HCT116 (cell line): ENCODE measurements at regions not wholly inside any gene's neighbourhood (a gene's known extent, or its start where the extent isn't known, plus 50 kb on each side); places are given as distances from the start of the nearest gene placed in this dataset.

Experiments
- CTCF ChIP-seq, 3 experiments: fragments of 200-600 bp in 1 of 3; sonication (generic) in 1 of 3; IDR thresholded peaks in 2 of 3; conservative IDR thresholded peaks in 1 of 3; 2 replicates each; pipeline ENCODE4 v1.5.1; 2012 to 2017; ENCODE audit warnings: low read depth in 2 of 3, low read length in 2 of 3, antibody characterized with exemption in 1 of 3, borderline replicate concordance in 1 of 3, control low read depth in 1 of 3, mild to moderate bottlenecking in 1 of 3, mixed read lengths in 1 of 3, mixed run types in 1 of 3, moderate library complexity in 1 of 3; ENCODE audit not compliant: insufficient read depth in 1 of 3
- EZH2 ChIP-seq: fragments of 200-600 bp; sonication (generic); IDR thresholded peaks from 2 replicates; pipeline ENCODE4 v1.6.1; 2017; ENCODE audit warnings: antibody characterized with exemption, mixed run types
- EZH2phosphoT487 ChIP-seq: fragments of 200-600 bp; IDR thresholded peaks from 2 replicates; pipeline ENCODE4 v1.6.1; 2018; ENCODE audit warnings: antibody characterized with exemption, borderline replicate concordance
- JUND ChIP-seq: IDR thresholded peaks from 2 replicates; pipeline ENCODE4 v1.6.1; 2012
- MAX ChIP-seq: IDR thresholded peaks from 2 replicates; pipeline ENCODE4 v1.6.1; 2012
- POLR2A ChIP-seq: IDR thresholded peaks from 2 replicates; pipeline ENCODE4 v1.7.0; 2011; ENCODE audit warnings: borderline replicate concordance; ENCODE audit not compliant: insufficient read depth, insufficient read length; ENCODE audit errors: extremely low read depth
- RAD21 ChIP-seq: IDR thresholded peaks from 2 replicates; pipeline ENCODE4 v1.6.1; 2012; ENCODE audit warnings: low read depth, mild to moderate bottlenecking
- REST ChIP-seq: IDR thresholded peaks from 2 replicates; pipeline ENCODE4 v1.6.1; 2012; ENCODE audit warnings: low read depth
- SP1 ChIP-seq: IDR thresholded peaks from 2 replicates; pipeline ENCODE4 v1.6.1; 2012; ENCODE audit warnings: low read depth
- YY1 ChIP-seq: IDR thresholded peaks from 2 replicates; pipeline ENCODE4 v1.6.1; 2011; ENCODE audit warnings: low read length, low read depth, moderate library complexity, mild to moderate bottlenecking; ENCODE audit not compliant: insufficient replicate concordance; ENCODE audit errors: extremely low read depth
- ZBTB33 ChIP-seq: IDR thresholded peaks from 2 replicates; pipeline ENCODE4 v1.6.1; 2011; ENCODE audit warnings: mild to moderate bottlenecking, low read length, moderate library complexity; ENCODE audit not compliant: insufficient replicate concordance; ENCODE audit errors: extremely low read depth
- ZNF274 ChIP-seq: fragments of 200-500 bp; sonication (Bioruptor generic); IDR thresholded peaks from 2 replicates; pipeline ENCODE4 v1.6.1; 2014; ENCODE audit warnings: mild to moderate bottlenecking, low read depth, low read length, inconsistent platforms

- TF ChIP-seq CTCF (IDR thresholded peaks at IDR 0.05 in 2 of 3, conservative IDR thresholded peaks at IDR 0.05 in 1 of 3; ENCODE audit: borderline replicate concordance in 1 of 3, insufficient read depth in 1 of 3, low read depth in 2 of 3, low read length in 2 of 3) (no peak), SP1 (no peak), MAX (no peak), EZH2 (no peak), JUND (no peak), EZH2phosphoT487 (no peak), REST (no peak), ZBTB33 (no peak), YY1 (no peak), POLR2A (no peak), ZNF274 (no peak), RAD21 (no peak)
These were observed 365.0 kb downstream of the HRH4 start for GRCh38 chr18:24825397-24825796.
